HG02870 (cell line): ENCODE measurements at regions not wholly inside any gene's neighbourhood (a gene's known extent, or its start where the extent isn't known, plus 50 kb on each side); places are given as distances from the start of the nearest gene placed in this dataset.
A peak's percentile ranks its signal among the peaks of the same experiment; 100 is the strongest.
"Not testable (repeated sequence)": the region's sequence is repeated elsewhere in the genome, so short reads cannot be mapped to it uniquely, and the experiment has no call there.

ENCODE experiments used
- ATAC-seq: cut with Tn5 transposase; IDR thresholded peaks from one replicate; pipeline ENCODE4 v1.9.1; 2021; ENCODE audit warnings: mild to moderate bottlenecking, moderate library complexity; ENCODE audit not compliant: unreplicated experiment

GRCh38 chr6:115131709-115132490 is 789.1 kb upstream of the HS3ST5 start:
- no peak for ATAC-seq

GRCh38 chr6:115121513-115121912 is 778.7 kb upstream of the HS3ST5 start:
- not testable (repeated sequence) for ATAC-seq

- no peak for ATAC-seq
These were observed 777.6 kb upstream of the HS3ST5 start for GRCh38 chr6:115120391-115120790.

- ATAC-seq: no peak
These were observed 748.6 kb upstream of the HS3ST5 start for GRCh38 chr6:115091461-115091860.

- no peak for ATAC-seq
These were observed 735.7 kb upstream of the HS3ST5 start for GRCh38 chr6:115078555-115078954.

- ATAC-seq: no peak
These were observed 729.1 kb upstream of the HS3ST5 start for GRCh38 chr6:115071962-115072361.

GRCh38 chr6:115067690-115068447 is 725.0 kb upstream of the HS3ST5 start:
- ATAC-seq: no peak

GRCh38 chr6:115064680-115065079 is 721.9 kb upstream of the HS3ST5 start:
- ATAC-seq: no peak

GRCh38 chr6:115060581-115060980 is 717.8 kb upstream of the HS3ST5 start:
- no peak for ATAC-seq

- no peak for ATAC-seq
These were observed 715.8 kb upstream of the HS3ST5 start for GRCh38 chr6:115058414-115059211.

GRCh38 chr6:115055579-115055978 is 712.8 kb upstream of the HS3ST5 start:
- ATAC-seq: no peak

- ATAC-seq: not testable (repeated sequence)
These were observed 711.4 kb upstream of the HS3ST5 start for GRCh38 chr6:115054242-115054641.

GRCh38 chr6:115053169-115053860 is 710.5 kb upstream of the HS3ST5 start:
- ATAC-seq: no peak

GRCh38 chr6:115016593-115016992 is 673.8 kb upstream of the HS3ST5 start:
- ATAC-seq: no peak

GRCh38 chr6:115004982-115005381 is 662.2 kb upstream of the HS3ST5 start:
- ATAC-seq: no peak

- no peak for ATAC-seq
These were observed 661.4 kb upstream of the HS3ST5 start for GRCh38 chr6:115004204-115004603.

- ATAC-seq: peak; percentile 68
These were observed 659.0 kb upstream of the HS3ST5 start for GRCh38 chr6:115001731-115002350.

GRCh38 chr6:115000736-115001135 is 657.9 kb upstream of the HS3ST5 start:
- ATAC-seq: no peak

GRCh38 chr6:114998492-114998891 is 655.7 kb upstream of the HS3ST5 start:
- no peak for ATAC-seq

GRCh38 chr6:114997813-114998292 is 655.0 kb upstream of the HS3ST5 start:
- ATAC-seq: peak; percentile 50
